GM21717 (cell line): ENCODE measurements at regions not wholly inside any gene's neighbourhood (a gene's known extent, or its start where the extent isn't known, plus 50 kb on each side); places are given as distances from the start of the nearest gene placed in this dataset.
"Not testable (repeated sequence)": the region's sequence is repeated elsewhere in the genome, so short reads cannot be mapped to it uniquely, and the experiment has no call there.

ENCODE experiments used
- ATAC-seq: cut with Tn5 transposase; IDR thresholded peaks from one replicate; pipeline ENCODE4 v1.9.1; 2021; ENCODE audit warnings: mild to moderate bottlenecking, moderate library complexity; ENCODE audit not compliant: unreplicated experiment

DNA sequence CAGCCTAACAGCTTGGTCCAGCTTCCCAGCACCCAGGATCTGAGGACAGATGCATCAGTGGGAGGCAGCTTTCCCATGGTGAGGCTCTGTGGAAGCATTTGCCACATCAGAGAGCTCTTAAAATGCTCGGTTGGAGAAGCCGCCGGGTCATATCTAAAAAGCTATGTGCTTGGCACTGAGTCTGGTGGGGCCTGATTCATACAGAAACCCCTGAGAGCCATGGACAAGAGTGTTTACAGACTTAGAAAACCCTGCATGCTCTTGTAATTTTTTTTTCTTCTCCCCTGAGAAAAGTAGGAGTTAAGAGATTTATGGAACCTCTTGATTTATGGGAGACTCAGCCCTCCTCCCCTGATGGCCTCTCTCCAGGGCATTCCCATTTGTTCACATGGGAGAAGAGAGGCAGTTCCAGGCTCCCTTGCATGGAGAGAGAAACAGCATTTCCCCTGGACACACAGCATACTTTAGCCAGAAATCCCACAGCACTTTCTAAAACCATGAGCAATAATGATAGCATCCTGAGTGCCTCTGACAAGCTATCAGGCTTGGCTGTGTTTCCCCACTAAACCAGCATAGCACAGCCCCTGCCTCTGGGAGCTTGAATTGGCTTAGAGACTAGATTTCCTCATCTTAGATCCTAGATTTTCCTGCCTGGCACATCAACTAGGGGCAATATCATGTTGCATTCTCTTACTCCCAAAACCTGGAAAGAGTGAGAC lies 322.1 kb upstream of the AUTS2 start:
- ATAC-seq, result no peak

DNA sequence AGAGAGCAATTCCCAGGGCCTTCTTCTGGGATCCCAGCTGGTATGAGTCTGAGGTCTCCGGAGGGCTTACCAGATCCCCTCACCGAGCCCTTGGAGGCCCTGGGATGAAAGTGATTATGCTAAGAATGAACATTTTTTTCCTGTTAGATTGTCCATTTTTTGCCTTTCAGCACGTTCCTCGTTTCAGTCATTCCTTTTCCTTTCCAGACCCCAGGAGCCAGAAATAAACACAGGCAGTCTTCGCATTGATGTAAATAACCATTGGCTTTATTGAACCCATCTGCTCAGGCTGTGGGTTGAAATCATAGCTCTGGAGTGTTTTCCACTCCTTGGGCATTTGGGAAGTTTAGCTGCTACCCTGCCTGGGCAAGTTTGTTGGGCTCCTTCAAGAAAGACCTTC lies 320.9 kb upstream of the AUTS2 start:
- no peak for ATAC-seq

DNA sequence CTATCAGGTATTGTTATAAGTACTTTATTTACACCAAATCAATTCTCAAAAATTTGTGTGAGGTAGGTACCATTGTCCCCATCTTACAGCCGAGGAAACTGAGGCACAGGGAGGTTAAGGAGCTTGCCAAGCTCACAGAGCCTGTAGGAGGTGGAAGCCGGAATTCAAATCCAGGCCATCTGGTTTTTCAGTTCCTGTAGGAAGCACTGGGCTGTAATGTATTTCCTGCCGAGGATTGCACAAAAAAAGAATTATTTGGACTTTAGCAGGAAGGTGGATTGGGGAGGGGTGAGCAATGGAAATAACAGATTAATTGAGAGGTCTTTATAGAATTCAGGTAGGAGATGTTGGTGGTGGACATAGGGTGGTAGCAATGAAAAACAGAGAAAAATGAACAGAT lies 315.3 kb upstream of the AUTS2 start:
- no peak for ATAC-seq

DNA sequence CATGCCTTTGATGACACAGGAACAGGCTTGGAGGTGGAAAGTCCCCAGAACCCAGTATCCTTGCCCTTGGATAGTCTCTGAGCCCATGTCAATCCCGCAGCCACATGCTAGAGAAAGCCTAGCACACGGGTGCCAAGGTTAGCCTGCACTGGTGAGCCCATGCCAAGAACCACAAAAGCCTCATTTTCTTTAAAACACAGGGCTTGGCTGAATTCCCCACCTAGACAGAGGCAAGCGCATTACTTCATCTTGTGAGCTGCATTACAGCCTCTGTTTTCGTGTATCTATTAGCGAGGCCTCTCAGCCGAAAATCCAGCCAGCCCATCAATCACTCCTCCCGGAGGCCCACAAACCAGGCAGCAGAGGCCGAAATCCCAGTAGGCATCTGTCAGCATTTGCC lies 314.9 kb upstream of the AUTS2 start:
- no peak for ATAC-seq

DNA sequence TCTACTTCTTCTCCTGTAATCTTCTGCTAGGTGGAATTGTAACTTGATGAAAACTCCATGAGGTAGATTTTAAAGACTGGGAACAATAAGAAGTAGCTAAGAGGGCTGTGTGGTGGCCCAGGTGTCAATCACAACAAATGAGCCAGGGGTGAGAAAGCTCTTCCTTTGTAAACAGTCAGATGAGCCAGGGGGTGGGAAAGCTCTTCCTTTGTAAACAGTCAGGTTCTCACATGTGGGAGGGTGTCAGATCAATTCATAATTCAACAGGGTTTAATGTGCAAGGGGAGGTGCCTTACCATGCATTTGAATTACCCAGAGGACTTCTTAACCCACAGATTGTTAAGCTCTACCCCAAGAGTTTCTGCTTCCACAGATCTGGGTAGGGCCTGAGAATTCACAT lies 312.4 kb upstream of the AUTS2 start:
- ATAC-seq, result no peak

DNA sequence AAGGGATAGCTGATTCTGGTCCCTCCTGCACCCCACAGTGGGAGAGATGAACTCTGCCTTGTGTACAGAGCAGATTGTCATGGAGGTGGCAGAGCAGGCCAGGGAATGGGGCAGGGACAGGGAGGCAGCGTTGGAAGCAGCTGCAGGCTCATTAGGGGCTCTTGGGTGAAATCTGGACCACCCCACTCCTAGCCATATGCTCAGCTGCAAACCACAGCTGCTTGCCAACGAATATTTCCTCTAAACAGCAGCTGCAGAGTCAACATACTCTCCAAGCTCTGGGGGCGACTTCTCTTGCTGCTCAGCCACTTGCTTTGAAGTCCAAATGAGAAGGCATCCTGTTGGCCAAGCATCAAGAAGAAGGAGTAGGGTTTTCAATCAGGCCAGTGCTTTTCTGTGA lies 302.3 kb upstream of the AUTS2 start:
- no peak for ATAC-seq

DNA sequence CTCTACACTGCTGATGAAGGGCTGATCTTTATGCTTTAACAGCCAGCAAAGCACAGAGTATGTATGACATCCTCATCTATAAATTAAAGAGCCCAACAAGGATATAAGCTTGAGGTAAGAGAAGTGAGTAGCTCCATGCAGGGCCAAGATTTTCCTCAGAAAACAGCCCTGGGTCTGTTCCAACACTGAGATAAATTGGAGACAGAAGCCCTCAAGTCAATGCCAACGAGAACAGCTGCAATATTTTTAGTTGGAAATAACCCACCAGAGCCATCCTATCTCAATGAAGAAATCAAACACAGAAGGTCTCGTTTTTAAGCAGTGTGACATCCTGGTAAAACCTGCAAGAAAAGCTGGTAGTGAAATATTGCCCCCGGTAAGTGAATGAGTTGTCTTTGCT lies 297.0 kb upstream of the AUTS2 start:
- ATAC-seq, result no peak

DNA sequence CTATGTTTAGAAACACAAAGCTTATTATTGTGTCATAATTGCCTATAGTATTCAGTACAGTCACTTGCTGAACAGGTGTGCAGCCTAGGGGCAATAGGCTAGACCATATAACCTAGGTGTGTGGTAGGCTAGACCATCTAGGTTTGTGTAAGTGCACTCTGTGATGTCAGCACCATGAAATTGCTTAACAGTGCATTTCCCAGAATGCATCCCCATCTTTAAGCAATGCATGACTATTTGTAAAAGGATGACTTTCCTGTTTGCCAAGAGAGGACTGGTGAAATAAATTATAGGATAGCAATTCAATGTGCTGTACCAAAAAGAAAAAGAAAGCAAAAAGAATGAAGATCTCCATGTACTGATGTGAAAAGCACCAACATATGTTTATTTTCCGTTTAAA lies 288.7 kb upstream of the AUTS2 start:
- no peak for ATAC-seq

DNA sequence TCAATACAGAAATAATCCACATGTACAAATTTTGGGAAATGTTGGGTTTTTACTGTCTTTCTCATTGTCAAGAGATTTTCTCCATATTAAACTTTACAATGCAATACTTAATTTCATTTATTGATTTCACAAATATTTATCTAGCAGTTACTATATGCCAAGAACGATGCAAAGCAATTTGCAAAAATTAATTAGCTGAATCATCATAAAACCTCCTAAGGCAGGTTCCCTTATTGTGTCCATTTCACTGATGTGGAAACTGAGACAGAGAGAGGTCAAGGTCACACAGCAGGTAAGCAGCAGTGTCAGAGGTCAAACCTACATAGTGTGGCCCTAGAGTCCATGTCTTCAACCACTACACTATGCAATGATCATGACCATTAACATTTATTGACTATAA lies 286.8 kb upstream of the AUTS2 start:
- ATAC-seq, result no peak

DNA sequence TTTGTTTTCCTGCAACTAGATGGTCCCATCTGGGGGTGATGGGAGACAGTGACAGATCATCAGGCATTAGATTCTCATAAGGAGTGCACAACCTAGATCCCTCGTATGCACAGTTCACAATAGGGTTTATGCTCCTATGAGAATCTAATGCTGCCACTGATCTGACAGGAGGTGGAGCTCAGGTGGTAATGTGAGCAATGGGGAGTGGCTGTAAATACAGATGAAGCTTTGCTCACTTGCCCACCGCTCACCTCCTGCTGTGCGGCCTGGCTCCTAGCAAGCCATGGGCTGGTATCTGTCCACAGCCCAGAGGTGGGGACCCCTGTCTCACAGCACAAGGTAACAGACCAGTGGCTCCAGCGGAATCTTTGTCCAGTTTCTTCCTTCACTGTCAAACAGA lies 284.4 kb upstream of the AUTS2 start:
- not testable (repeated sequence) for ATAC-seq

DNA sequence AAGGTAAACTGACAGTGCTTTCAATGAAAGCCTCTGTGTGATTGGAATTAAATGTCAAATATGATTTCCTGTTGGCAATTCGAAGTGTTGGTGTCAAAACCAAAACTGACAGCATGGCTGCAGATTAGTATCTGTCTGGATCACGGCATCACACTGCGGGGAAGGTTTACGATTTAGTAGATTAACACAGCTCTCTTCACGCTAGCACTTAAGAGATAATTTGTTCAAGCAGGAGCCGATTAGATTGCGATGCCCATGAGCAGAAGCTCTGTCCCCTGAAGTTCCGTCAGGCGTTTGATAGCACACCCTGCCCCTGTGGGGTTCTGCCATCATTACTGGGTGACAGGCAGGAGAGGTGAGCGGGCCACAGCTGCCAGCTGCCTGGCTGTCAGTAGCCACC lies 279.5 kb upstream of the AUTS2 start:
- no peak for ATAC-seq

DNA sequence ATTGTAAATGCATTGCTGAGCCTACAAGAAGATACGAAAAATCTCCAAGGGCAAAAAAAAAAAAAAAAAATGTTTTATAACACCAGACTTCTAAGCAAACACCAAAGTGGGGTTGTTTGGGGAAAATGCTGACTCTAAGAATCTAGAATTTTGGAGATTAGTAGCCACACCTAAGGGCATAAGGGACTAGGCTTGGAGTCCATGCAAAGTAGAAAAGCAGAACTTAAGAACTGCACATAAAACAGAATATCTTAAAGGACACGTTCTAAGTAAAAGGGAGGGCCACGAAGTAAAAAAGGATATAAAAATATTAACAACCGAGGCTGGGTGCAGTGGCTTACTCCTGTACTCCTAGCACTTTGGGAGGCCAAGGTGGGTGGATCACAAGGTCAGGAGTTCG lies 269.8 kb upstream of the AUTS2 start:
- ATAC-seq, result no peak

DNA sequence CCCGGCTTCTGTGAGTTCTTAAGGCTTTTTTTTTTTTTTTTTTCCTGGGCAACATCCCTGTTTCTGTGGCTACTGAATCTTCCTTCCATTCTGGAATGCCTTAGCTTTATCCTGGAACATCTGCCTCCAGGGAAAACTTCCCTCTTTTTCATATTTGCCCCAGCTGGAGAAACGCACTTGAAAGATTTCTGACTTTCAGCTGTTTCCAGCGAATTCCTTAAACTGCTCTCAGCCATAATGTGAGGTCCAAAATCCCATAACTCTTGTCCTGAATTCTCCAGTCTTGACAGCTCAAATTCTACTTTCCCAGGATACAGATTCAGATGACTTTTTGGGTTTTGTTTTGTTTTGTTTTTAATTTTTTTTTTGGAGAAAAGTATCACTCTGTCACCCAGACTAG lies 263.6 kb upstream of the AUTS2 start:
- ATAC-seq, result no peak

DNA sequence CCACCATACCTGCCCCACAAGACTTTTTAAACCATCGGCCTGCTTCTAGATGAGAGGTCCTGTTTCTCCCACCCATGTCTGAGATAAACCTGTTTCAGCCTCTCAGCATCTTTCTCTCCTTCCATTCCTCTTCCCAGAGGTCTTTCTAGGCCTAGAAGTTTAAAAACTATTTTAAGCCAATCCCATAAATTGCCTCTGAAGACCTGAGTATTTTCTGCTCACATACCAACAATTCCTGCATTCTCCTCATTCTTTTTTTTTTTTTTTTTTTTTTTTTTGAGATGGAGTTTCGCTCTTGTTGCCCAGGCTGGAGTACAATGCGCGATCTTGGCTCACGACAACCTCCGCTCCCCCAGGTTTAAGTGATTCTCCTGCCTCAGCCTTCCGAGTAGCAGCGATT lies 262.9 kb upstream of the AUTS2 start:
- no peak for ATAC-seq

DNA sequence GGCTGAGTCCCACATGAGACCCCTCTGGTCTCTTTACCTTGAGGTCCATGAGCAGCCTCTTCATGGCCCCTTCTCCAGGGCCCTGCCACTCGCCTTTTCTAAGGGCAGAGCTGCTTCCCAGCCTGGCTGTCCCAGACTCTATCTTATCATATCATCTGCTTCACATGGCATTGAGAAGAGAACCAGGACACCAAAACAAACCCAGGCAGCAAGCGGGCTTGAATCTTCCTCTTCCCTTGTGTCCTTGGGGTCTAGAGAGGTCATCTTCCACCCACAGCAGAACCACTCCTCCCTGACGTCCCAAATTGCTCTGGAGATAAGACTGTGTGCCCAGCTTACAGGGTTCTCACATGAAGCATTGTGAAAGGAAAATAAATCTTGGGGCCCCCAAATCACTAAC lies 261.3 kb upstream of the AUTS2 start:
- no peak for ATAC-seq

DNA sequence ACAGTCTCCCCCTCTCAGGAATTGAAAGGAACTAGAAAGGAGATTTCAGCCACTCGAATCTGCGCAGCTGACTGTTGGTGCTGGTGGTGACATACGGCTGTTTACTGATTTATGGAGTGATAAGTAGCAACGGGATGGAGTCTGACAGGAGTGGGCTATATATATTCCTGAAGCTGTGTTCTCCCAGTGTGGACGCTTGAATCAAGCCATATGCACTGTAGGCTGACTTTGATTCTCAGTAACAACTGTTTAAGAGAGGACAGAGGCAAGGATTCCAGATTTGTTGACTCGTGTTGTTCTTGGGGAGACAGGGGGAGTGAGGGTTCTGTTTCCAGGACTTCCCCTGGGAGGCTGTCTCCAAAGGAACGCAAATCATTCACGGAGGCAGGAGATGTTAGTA lies 260.1 kb upstream of the AUTS2 start:
- no peak for ATAC-seq

DNA sequence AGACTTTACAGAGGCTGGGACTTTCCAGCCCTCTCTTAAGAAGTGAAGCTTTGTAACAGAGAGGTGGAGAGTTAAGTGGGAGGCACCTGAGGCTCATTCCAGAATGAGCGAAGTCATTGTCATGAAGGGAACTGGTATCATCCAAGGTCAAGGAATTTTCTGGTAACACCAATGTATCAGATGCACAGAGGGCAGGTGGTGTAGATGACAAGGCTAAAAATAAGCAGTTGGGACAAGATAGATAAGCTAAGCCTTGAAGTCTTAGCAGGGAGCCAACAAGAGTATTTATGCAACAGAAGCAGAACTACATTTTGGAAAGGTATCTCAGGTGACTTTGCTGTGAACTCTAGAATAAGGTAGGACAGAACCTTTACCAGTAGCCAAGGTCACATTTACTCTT lies 257.0 kb upstream of the AUTS2 start:
- ATAC-seq, result no peak

DNA sequence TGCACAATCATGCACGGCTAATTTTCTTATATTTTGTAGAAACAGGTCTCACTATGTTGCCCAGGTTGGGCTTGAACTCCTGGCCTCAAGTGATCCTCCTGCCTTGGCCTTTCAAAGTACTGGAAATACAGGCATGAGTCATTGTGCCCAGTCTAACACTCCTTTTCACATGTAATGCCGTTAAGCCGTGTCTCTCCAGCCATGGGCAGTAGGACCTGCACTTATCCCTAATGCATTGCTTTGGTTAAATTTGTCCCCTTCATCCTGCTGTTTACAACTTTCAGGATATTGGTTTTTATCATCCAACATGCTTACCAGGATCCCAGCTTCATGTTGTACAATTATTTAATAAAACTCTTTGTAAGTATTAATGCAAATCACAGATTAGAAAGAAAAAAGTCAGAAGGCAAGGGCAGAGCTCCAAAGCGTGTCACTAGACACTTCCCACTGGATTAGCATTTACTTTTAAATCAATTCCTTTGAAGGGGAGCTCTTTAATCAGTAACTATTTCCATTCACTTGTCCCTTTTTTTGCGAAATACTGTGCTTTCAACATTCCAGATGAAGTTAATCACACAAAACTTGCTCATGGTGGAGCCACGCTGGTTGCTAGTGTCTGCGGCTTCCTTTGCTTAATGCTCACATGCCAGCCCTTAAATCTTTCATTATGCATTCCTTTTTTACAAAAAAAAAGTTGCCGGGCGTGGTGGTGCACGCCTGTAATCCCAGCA lies 256.0 kb upstream of the AUTS2 start:
- no peak for ATAC-seq

DNA sequence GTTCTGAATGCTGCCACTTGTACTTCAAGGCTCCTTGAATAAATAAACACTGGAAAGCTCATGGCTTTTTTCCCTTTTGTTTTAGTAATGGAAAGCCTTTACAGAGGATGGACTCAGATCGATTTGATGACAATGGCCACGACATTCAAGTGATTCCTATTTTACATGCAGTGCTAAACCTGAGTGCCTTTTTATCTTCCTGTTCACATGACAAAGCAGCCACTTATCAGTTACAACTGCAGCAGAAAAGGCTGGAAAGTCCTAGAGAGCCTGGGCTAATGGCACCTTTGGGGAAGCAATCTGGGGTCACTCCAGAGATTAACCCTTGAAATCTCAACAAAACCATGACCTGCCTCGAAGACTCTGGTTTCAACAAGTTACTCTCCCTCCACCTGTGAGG lies 249.0 kb upstream of the AUTS2 start:
- ATAC-seq, result no peak

DNA sequence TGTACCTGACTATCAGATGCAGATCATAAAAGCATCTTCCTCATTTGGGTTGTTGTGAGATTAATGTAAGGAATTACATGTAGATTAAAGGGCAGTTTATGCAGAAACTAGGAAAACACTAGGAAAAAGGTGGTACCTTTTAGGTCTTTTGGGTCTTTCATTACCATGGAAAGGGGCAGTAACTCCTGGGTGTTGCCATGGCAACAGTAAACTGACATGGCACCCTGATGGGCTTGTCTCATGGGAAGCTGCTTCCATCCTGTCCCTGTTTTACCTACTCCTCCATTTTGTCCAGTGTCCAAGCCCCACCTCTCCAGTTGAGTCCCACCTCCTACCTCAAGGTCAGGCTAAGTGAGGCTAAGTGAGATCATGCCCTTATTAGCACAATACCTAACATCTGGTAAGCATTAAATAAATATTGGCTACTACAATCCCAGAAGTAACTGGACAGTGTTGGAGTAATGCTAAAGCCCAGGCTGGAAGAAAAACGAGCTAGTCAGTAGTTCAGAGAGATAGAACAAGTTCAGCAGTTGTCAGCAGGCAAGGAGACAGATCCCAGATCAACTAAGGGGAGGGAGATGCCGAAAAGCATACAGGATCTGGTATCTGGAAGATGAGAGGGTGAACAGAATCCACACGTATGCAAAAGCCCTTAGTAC lies 240.0 kb upstream of the AUTS2 start:
- ATAC-seq, result no peak

DNA sequence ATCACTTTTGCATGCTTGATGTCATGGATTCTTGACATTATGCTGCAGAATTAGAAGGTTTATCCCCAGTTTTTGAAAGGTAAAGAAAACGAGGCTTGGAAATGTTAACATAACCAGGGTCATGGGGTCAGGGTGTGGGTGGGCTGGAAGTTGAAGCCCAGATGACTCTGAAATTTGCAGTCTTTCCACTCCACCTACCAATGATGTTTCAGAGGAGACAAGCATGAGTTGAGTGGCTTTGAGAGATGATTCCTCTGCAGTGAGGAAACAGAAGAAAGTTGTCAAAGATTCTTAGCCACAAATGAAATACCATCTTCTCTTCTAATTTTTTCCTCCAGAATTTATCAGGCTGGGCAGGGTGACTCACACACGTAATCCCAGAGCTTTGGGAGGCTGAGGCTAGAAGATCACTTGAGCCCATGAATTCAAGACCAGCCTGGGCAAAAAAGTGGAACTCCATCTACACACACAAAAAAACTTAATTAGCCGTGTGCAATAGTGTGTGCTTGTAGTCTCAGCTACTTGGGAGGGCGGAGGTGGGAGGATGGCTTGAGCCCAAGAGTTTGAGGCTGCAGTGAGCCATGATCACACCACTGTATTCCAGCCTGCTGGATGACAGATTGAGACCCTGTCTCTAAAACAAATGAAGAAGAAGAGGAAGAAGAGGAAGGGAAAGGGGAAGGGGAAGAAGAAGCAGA lies 239.1 kb upstream of the AUTS2 start:
- ATAC-seq, result no peak

DNA sequence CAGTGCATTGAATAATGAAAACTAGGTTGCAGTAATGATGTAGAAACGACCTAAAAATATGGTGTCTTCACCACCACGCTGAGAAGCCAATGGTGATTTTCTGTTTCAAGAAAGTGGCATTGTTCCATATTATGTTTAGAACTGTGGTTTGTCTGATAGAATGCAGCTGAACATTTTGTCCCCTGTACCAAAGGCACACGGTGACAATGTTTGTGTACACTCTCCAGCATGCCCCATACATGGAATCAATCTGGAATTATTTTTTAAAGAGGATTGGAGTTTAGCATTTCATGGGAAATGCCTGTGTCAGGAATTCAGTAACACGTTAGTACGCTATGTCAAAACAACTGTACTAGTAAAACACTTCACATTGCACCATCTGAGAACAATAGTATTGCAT lies 237.4 kb upstream of the AUTS2 start:
- no peak for ATAC-seq
